Activated CD4-positive, alpha-beta memory T cell treated with anti-CD3 and anti-CD28 coated beads, Interleukin-2, amount 10 ng/mL, durations not matched to agents 7 days and 5 days (primary cell): ENCODE measurements at regions not wholly inside any gene's neighbourhood (a gene's known extent, or its start where the extent isn't known, plus 50 kb on each side); places are given as distances from the start of the nearest gene placed in this dataset.

Experiments used
- CTCF ChIA-PET: fragments of 350-600 bp; sonication (Branson Sonifier 250); formaldehyde crosslinking; loops from one replicate; lab custom pipeline; 2021; ENCODE audit warnings: antibody characterized with exemption, inconsistent platforms; lab: Charles Lee
- POLR2A ChIA-PET: fragments of 350-600 bp; sonication (Branson Sonifier 250); formaldehyde crosslinking; loops from one replicate; lab custom pipeline; 2021; ENCODE audit warnings: antibody characterized with exemption; lab: Charles Lee
- DNase-seq: peaks from one replicate; pipeline ENCODE4 v3.0.0-alpha.2; 2020
- H3K27ac Mint-ChIP-seq: one replicate; pipeline ENCODE4 v1.8.0; 2021; ENCODE audit warnings: mild to moderate bottlenecking, mixed read lengths
- H3K27me3 Mint-ChIP-seq: one replicate; pipeline ENCODE4 v1.8.0; 2021; ENCODE audit warnings: mixed read lengths
- H3K36me3 Mint-ChIP-seq: one replicate; pipeline ENCODE4 v1.8.0; 2021; ENCODE audit warnings: low read depth, mixed read lengths
- H3K4me1 Mint-ChIP-seq: one replicate; pipeline ENCODE4 v1.8.0; 2021; ENCODE audit warnings: mixed read lengths
- H3K4me3 Mint-ChIP-seq: one replicate; pipeline ENCODE4 v1.8.0; 2021; ENCODE audit warnings: mild to moderate bottlenecking, mixed read lengths
- H3K9me3 Mint-ChIP-seq: one replicate; pipeline ENCODE4 v1.8.0; 2021; ENCODE audit warnings: mixed read lengths

- no peak for DNase-seq
- ChIA-PET POLR2A (no interaction called here), CTCF (interaction anchor here (1.4 kb wide), 1 partner anchor 13 kb away, joined by 4 read pairs; no protein-coding TSS in a partner anchor)
- Mint-ChIP-seq H3K27ac (no peak overlapping the region), H3K36me3 (peaks cover 2% of the 10 kb centered on the region), H3K9me3 (no peaks in the 10 kb centered on the region), H3K4me1 (peaks cover 30% of the 10 kb centered on the region), H3K27me3 (peaks cover 4% of the 10 kb centered on the region), H3K4me3 (no peak overlapping the region)
These were observed 103.1 kb upstream of the ESR1 start for GRCh38 chr6:151704383-151704782.

- Mint-ChIP-seq H3K4me1 (peaks cover 27% of the 10 kb centered on the region), H3K4me3 (no peak overlapping the region), H3K27me3 (peaks cover 2% of the 10 kb centered on the region), H3K27ac (no peak overlapping the region), H3K9me3 (peaks cover 2% of the 10 kb centered on the region), H3K36me3 (no peaks in the 10 kb centered on the region)
- no peak for DNase-seq
- CTCF ChIA-PET: interaction anchor here (1.8 kb wide), 1 partner anchor 59 kb away, joined by 5 read pairs; no protein-coding TSS in a partner anchor
- POLR2A ChIA-PET: no interaction called here
These were observed 101.3 kb upstream of the ESR1 start for GRCh38 chr6:151705993-151706733.

GRCh38 chr6:151709329-151709728, 98.2 kb upstream of the ESR1 start:
- peaks cover 11% of the 10 kb centered on the region for H3K27me3 Mint-ChIP-seq
- H3K9me3 Mint-ChIP-seq: peaks cover 21% of the 10 kb centered on the region
- DNase-seq: no peak
- POLR2A ChIA-PET: no interaction called here
- H3K4me1 Mint-ChIP-seq: peaks cover 3% of the 10 kb centered on the region
- H3K4me3 Mint-ChIP-seq: no peak overlapping the region
- CTCF ChIA-PET: no interaction called here
- no peak overlapping the region for H3K27ac Mint-ChIP-seq
- peaks cover 21% of the 10 kb centered on the region for H3K36me3 Mint-ChIP-seq

GRCh38 chr6:151716526-151716932, 91.0 kb upstream of the ESR1 start:
- Mint-ChIP-seq H3K36me3 (peaks cover 31% of the 10 kb centered on the region), H3K9me3 (peaks cover 28% of the 10 kb centered on the region), H3K4me1 (peaks cover 18% of the 10 kb centered on the region), H3K27me3 (peaks cover 9% of the 10 kb centered on the region), H3K27ac (no peak overlapping the region), H3K4me3 (no peak overlapping the region)
- CTCF ChIA-PET: no interaction called here
- POLR2A ChIA-PET: interaction anchor here (1.3 to 1.5 kb wide), 2 partner anchors 26 to 41 kb away, joined by 3 read pairs; no protein-coding TSS in a partner anchor
- DNase-seq: peak; percentile 23

GRCh38 chr6:151719070-151719469, 88.4 kb upstream of the ESR1 start:
- Mint-ChIP-seq H3K9me3 (peaks cover 13% of the 10 kb centered on the region), H3K27ac (no peak overlapping the region), H3K4me1 (peaks cover 25% of the 10 kb centered on the region), H3K4me3 (no peak overlapping the region), H3K36me3 (peaks cover 15% of the 10 kb centered on the region), H3K27me3 (peaks cover 4% of the 10 kb centered on the region)
- ChIA-PET POLR2A (no interaction called here), CTCF (no interaction called here)
- DNase-seq: no peak

- no peak overlapping the region for H3K4me3 Mint-ChIP-seq
- no peaks in the 10 kb centered on the region for H3K9me3 Mint-ChIP-seq
- ChIA-PET POLR2A (no interaction called here), CTCF (interaction anchor here (1.3 kb wide), 1 partner anchor 30 kb away, joined by 3 read pairs; no protein-coding TSS in a partner anchor)
- peaks cover 21% of the 10 kb centered on the region for H3K4me1 Mint-ChIP-seq
- no peak for DNase-seq
- H3K27ac Mint-ChIP-seq: no peak overlapping the region
- H3K36me3 Mint-ChIP-seq: no peaks in the 10 kb centered on the region
- H3K27me3 Mint-ChIP-seq: peaks cover 3% of the 10 kb centered on the region
These were observed 86.3 kb upstream of the ESR1 start for GRCh38 chr6:151721146-151721545.

GRCh38 chr6:151721671-151722070, 85.8 kb upstream of the ESR1 start:
- ChIA-PET CTCF (interaction anchor here (1.3 kb wide), 1 partner anchor 31 kb away, joined by 3 read pairs; no protein-coding TSS in a partner anchor), POLR2A (no interaction called here)
- peaks cover 18% of the 10 kb centered on the region for H3K4me1 Mint-ChIP-seq

GRCh38 chr6:151722342-151722741, 85.1 kb upstream of the ESR1 start:
- ChIA-PET CTCF (interaction anchor here (1.3 kb wide), 1 partner anchor 32 kb away, joined by 3 read pairs; no protein-coding TSS in a partner anchor), POLR2A (no interaction called here)
- Mint-ChIP-seq H3K27ac (no peak overlapping the region), H3K27me3 (peaks cover 3% of the 10 kb centered on the region), H3K4me3 (no peak overlapping the region), H3K36me3 (no peaks in the 10 kb centered on the region), H3K4me1 (peaks cover 14% of the 10 kb centered on the region), H3K9me3 (no peaks in the 10 kb centered on the region)
- no peak for DNase-seq

More at GRCh38 chr6:151721671-151722070, 85.8 kb upstream of the ESR1 start:
- Mint-ChIP-seq H3K9me3 (no peaks in the 10 kb centered on the region), H3K4me3 (no peak overlapping the region), H3K36me3 (no peaks in the 10 kb centered on the region), H3K27ac (no peak overlapping the region), H3K27me3 (peaks cover 3% of the 10 kb centered on the region)
- DNase-seq: no peak

GRCh38 chr6:151723152-151723551, 84.3 kb upstream of the ESR1 start:
- H3K27ac Mint-ChIP-seq: no peak overlapping the region
- DNase-seq: no peak
- H3K4me3 Mint-ChIP-seq: no peak overlapping the region
- H3K36me3 Mint-ChIP-seq: no peaks in the 10 kb centered on the region
- peaks cover 13% of the 10 kb centered on the region for H3K4me1 Mint-ChIP-seq
- H3K27me3 Mint-ChIP-seq: peaks cover 3% of the 10 kb centered on the region
- POLR2A ChIA-PET: no interaction called here
- H3K9me3 Mint-ChIP-seq: no peaks in the 10 kb centered on the region
- CTCF ChIA-PET: no interaction called here

GRCh38 chr6:151729829-151730495, 77.5 kb upstream of the ESR1 start:
- Mint-ChIP-seq H3K27ac (no peak overlapping the region), H3K27me3 (no peaks in the 10 kb centered on the region), H3K4me1 (no peaks in the 10 kb centered on the region), H3K9me3 (peaks cover 2% of the 10 kb centered on the region), H3K36me3 (no peaks in the 10 kb centered on the region), H3K4me3 (no peak overlapping the region)
- DNase-seq: no peak
- ChIA-PET POLR2A (interaction anchor here (1.1 kb wide), 1 partner anchor 39 kb away, joined by 3 read pairs; no protein-coding TSS in a partner anchor), CTCF (no interaction called here)

- CTCF ChIA-PET: no interaction called here
These were observed 77.0 kb upstream of the ESR1 start for GRCh38 chr6:151730496-151730870.

GRCh38 chr6:151731313-151731712, 76.2 kb upstream of the ESR1 start:
- Mint-ChIP-seq H3K36me3 (no peaks in the 10 kb centered on the region), H3K4me1 (no peaks in the 10 kb centered on the region), H3K27ac (no peak overlapping the region), H3K4me3 (no peak overlapping the region), H3K9me3 (peaks cover 2% of the 10 kb centered on the region), H3K27me3 (no peaks in the 10 kb centered on the region)
- no peak for DNase-seq
- CTCF ChIA-PET: no interaction called here
- POLR2A ChIA-PET: no interaction called here

More at GRCh38 chr6:151730496-151730870, 77.0 kb upstream of the ESR1 start:
- no peaks in the 10 kb centered on the region for H3K36me3 Mint-ChIP-seq
- H3K4me3 Mint-ChIP-seq: no peak overlapping the region
- H3K27me3 Mint-ChIP-seq: no peaks in the 10 kb centered on the region
- H3K4me1 Mint-ChIP-seq: no peaks in the 10 kb centered on the region
- no peak for DNase-seq
- H3K27ac Mint-ChIP-seq: no peak overlapping the region
- POLR2A ChIA-PET: interaction anchor here (1.1 kb wide), 1 partner anchor 40 kb away, joined by 3 read pairs; no protein-coding TSS in a partner anchor
- peaks cover 2% of the 10 kb centered on the region for H3K9me3 Mint-ChIP-seq

GRCh38 chr6:151733680-151734320, 73.7 kb upstream of the ESR1 start:
- POLR2A ChIA-PET: no interaction called here
- no peaks in the 10 kb centered on the region for H3K4me1 Mint-ChIP-seq
- CTCF ChIA-PET: no interaction called here

More at GRCh38 chr6:151733680-151734320, 73.7 kb upstream of the ESR1 start:
- Mint-ChIP-seq H3K4me3 (no peak overlapping the region), H3K27ac (no peak overlapping the region), H3K9me3 (no peaks in the 10 kb centered on the region), H3K36me3 (no peaks in the 10 kb centered on the region), H3K27me3 (peaks cover 2% of the 10 kb centered on the region)
- no peak for DNase-seq
